ENCODE measurements at regions not wholly inside any gene's neighbourhood (a gene's known extent, or its start where the extent isn't known, plus 50 kb on each side); places are given as distances from the start of the nearest gene placed in this dataset.

GRCh38 chr2:11940799-11941198 lies 194.4 kb downstream of the LPIN1 start:
- no peak for TF ChIP-seq POLR2A (IDR thresholded peaks at IDR 0.05)
- TF ChIP-seq, protein P1, sequence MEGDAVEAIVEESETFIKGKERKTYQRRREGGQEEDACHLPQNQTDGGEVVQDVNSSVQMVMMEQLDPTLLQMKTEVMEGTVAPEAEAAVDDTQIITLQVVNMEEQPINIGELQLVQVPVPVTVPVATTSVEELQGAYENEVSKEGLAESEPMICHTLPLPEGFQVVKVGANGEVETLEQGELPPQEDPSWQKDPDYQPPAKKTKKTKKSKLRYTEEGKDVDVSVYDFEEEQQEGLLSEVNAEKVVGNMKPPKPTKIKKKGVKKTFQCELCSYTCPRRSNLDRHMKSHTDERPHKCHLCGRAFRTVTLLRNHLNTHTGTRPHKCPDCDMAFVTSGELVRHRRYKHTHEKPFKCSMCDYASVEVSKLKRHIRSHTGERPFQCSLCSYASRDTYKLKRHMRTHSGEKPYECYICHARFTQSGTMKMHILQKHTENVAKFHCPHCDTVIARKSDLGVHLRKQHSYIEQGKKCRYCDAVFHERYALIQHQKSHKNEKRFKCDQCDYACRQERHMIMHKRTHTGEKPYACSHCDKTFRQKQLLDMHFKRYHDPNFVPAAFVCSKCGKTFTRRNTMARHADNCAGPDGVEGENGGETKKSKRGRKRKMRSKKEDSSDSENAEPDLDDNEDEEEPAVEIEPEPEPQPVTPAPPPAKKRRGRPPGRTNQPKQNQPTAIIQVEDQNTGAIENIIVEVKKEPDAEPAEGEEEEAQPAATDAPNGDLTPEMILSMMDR (IDR thresholded peaks at IDR 0.05) = no peak
